Ovary (tissue), 3 donors: ENCODE measurements at regions not wholly inside any gene's neighbourhood (a gene's known extent, or its start where the extent isn't known, plus 50 kb on each side); places are given as distances from the start of the nearest gene placed in this dataset.

Experiments
- CTCF ChIP-seq, 3 donors: fragments of 450-650 bp in 2 of 3; fragments of 200-600 bp in 1 of 3; IDR thresholded peaks; one replicate each; pipeline versions ENCODE4 v1.5.1 to v1.8.0; 2016 to 2022; ENCODE audit warnings: antibody characterized with exemption in 3 of 3, mild to moderate bottlenecking in 1 of 3
- POLR2A ChIP-seq: fragments of 450-650 bp; IDR thresholded peaks from one replicate; pipeline ENCODE4 v1.6.1; 2017; ENCODE audit warnings: antibody characterized with exemption, mild to moderate bottlenecking, moderate library complexity
- donor health status: DM: no; HTN: no; CAD: no.

DNA sequence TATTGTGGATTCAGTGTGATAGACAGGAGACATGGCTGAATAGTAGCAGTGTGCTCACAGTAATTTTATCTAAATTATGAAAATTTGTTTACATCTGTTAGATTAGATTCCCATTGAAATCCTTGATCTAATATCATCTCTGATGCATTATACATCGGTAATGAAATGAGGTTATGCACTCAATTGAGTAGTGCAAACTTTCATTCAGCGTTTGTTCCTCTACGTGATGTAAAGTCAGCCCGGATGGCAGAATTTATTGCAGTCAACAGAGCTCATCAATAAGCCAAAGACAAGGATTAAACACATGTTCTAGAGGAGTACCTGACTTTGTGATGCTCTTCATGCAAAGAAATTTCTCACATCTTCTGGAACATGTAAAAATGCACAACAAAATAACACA lies 549.2 kb downstream of the GOLGA6L6 start:
- no peak for TF ChIP-seq CTCF (IDR thresholded peaks at IDR 0.05)
- TF ChIP-seq POLR2A, result no peak
